Esophagus squamous epithelium (tissue), 5 donors: ENCODE measurements at regions not wholly inside any gene's neighbourhood (a gene's known extent, or its start where the extent isn't known, plus 50 kb on each side); places are given as distances from the start of the nearest gene placed in this dataset.

Experiments
- DNase-seq: peaks from one replicate; lab custom pipeline; 2025; lab: John Stamatoyannopoulos, UW
- H3K27ac ChIP-seq, 4 donors: fragments of 200-600 bp; sonication (generic); one replicate each; pipeline ENCODE4 v1.5.1; 2016 to 2019; ENCODE audit warnings: mild to moderate bottlenecking in 1 of 4
- H3K27me3 ChIP-seq, 4 donors: fragments of 200-600 bp; sonication (generic); 1 replicate in 3 of 4; 2 replicates in 1 of 4; pipeline versions ENCODE4 v1.5.1 to v1.6.0; 2017 to 2021; ENCODE audit warnings: antibody characterized with exemption in 1 of 4
- H3K36me3 ChIP-seq, 3 donors: fragments of 200-600 bp; sonication (generic); one replicate each; pipeline ENCODE4 v1.5.1; 2016 to 2019
- H3K4me1 ChIP-seq, 3 donors: fragments of 200-600 bp; sonication (generic); one replicate each; pipeline ENCODE4 v1.5.1; 2017 to 2019
- H3K4me3 ChIP-seq, 4 donors: fragments of 200-600 bp; sonication (generic); 1 replicate in 3 of 4; 2 replicates in 1 of 4; pipeline ENCODE4 v1.5.1; 2016 to 2019; ENCODE audit warnings: mild to moderate bottlenecking in 2 of 4, moderate library complexity in 1 of 4
- H3K9me3 ChIP-seq, 3 donors: fragments of 200-600 bp; sonication (generic); one replicate each; pipeline ENCODE4 v1.5.1; 2016 to 2019
- CTCF ChIP-seq, 6 experiments: fragments of 450-650 bp in 4 of 6; fragments of 200-600 bp in 2 of 6; sonication (generic) in 2 of 6; IDR thresholded peaks; one replicate each; pipeline ENCODE4 v1.5.1; 2016 to 2019; ENCODE audit warnings: antibody characterized with exemption in 6 of 6, mild to moderate bottlenecking in 4 of 6, moderate library complexity in 4 of 6
- POLR2A ChIP-seq, 4 donors: fragments of 450-650 bp; IDR thresholded peaks; one replicate each; pipeline ENCODE4 v1.6.1; 2017; ENCODE audit warnings: antibody characterized with exemption in 4 of 4, mild to moderate bottlenecking in 4 of 4, moderate library complexity in 3 of 4
- WGBS, 2 donors: methylation state at CpG; one replicate each; pipeline ENCODE4 v1.1.5; 2018; 5-methylcytosine and 5-hydroxymethylcytosine counted together
- intact Hi-C: fragments of 100-400 bp; cut with DNase I; formaldehyde crosslinking; loops from one replicate; pipeline ENCODE4 v1.15.0; 2022
- donor health status: DM: yes; HTN: yes; CAD: no.

GRCh38 chr1:105736349-105736748, 1320.1 kb upstream of the PRMT6 start:
- no peak for TF ChIP-seq CTCF (IDR thresholded peaks at IDR 0.05)
- no peak for TF ChIP-seq POLR2A (IDR thresholded peaks at IDR 0.05)
- intact Hi-C loops, result no loop called here
- Histone ChIP-seq H3K4me1 (no peaks in the 10 kb centered on the region), H3K36me3 (no peaks in the 10 kb centered on the region), H3K4me3 (no peak overlapping the region), H3K9me3 (no peaks in the 10 kb centered on the region), H3K27ac (no peak overlapping the region), H3K27me3 (no peaks in the 10 kb centered on the region)
- 82 to 84% methylated on average over 3 of the region's 3 CpGs for WGBS, 2 donors
- DNase-seq, result no peak

GRCh38 chr1:105779727-105780126, 1276.7 kb upstream of the PRMT6 start:
- 50 to 58% methylated on average over 3 to 4 of the region's 4 CpGs for WGBS, 2 donors
- no peak overlapping the region for H3K4me3 ChIP-seq
- TF ChIP-seq CTCF (IDR thresholded peaks at IDR 0.05) (no peak), POLR2A (IDR thresholded peaks at IDR 0.05) (no peak)
- no peaks in the 10 kb centered on the region for H3K9me3 ChIP-seq
- no peaks in the 10 kb centered on the region for H3K27me3 ChIP-seq
- intact Hi-C loops, result no loop called here
- no peaks in the 10 kb centered on the region for H3K4me1 ChIP-seq
- H3K27ac ChIP-seq, result no peak overlapping the region
- no peaks in the 10 kb centered on the region for H3K36me3 ChIP-seq
- no peak for DNase-seq

GRCh38 chr1:105785021-105785420, 1271.5 kb upstream of the PRMT6 start:
- no peaks in the 10 kb centered on the region for H3K9me3 ChIP-seq
- WGBS, 2 donors, result 53 to 62% methylated on average over 2 of the region's 2 CpGs
- DNase-seq, result no peak
- TF ChIP-seq CTCF (IDR thresholded peaks at IDR 0.05) (no peak), POLR2A (IDR thresholded peaks at IDR 0.05) (no peak)
- no peak overlapping the region for H3K27ac ChIP-seq
- no peak overlapping the region for H3K4me3 ChIP-seq
- H3K27me3 ChIP-seq, result no peaks in the 10 kb centered on the region
- H3K4me1 ChIP-seq, result no peaks in the 10 kb centered on the region
- intact Hi-C loops, result no loop called here
- H3K36me3 ChIP-seq, result no peaks in the 10 kb centered on the region

GRCh38 chr1:105793536-105794146, 1262.8 kb upstream of the PRMT6 start:
- WGBS, 2 donors, result 87 to 89% methylated on average over 1 of the region's 1 CpG
- Histone ChIP-seq H3K27ac (no peak overlapping the region), H3K36me3 (no peaks in the 10 kb centered on the region), H3K4me1 (no peaks in the 10 kb centered on the region), H3K27me3 (no peaks in the 10 kb centered on the region), H3K9me3 (no peaks in the 10 kb centered on the region), H3K4me3 (no peak overlapping the region)
- intact Hi-C loops, result no loop called here
- no peak for DNase-seq
- TF ChIP-seq POLR2A (IDR thresholded peaks at IDR 0.05) (no peak), CTCF (IDR thresholded peaks at IDR 0.05) (peak in 3 of 6 experiments; percentile 12 to 33 (median 31))

GRCh38 chr1:105795741-105796140, 1260.7 kb upstream of the PRMT6 start:
- Histone ChIP-seq H3K4me3 (no peak overlapping the region), H3K27ac (no peak overlapping the region), H3K27me3 (no peaks in the 10 kb centered on the region), H3K36me3 (no peaks in the 10 kb centered on the region), H3K9me3 (no peaks in the 10 kb centered on the region), H3K4me1 (no peaks in the 10 kb centered on the region)
- DNase-seq, result no peak
- no peak for TF ChIP-seq CTCF (IDR thresholded peaks at IDR 0.05)
- no peak for TF ChIP-seq POLR2A (IDR thresholded peaks at IDR 0.05)
- WGBS, 2 donors, result 81 to 85% methylated on average over 8 to 19 of the region's 32 CpGs
- intact Hi-C loops, result no loop called here
